HG03457 (cell line): ENCODE measurements at regions not wholly inside any gene's neighbourhood (a gene's known extent, or its start where the extent isn't known, plus 50 kb on each side); places are given as distances from the start of the nearest gene placed in this dataset.
"Not testable (repeated sequence)": the region's sequence is repeated elsewhere in the genome, so short reads cannot be mapped to it uniquely, and the experiment has no call there.

Experiments
- ATAC-seq: cut with Tn5 transposase; IDR thresholded peaks from one replicate; pipeline ENCODE4 v1.9.1; 2021; ENCODE audit warnings: moderate number of reproducible peaks; ENCODE audit not compliant: unreplicated experiment

GRCh38 chr10:119996944-119997343 is 104.4 kb downstream of the SEC23IP start:
- ATAC-seq: no peak

GRCh38 chr10:119997429-119997828 is 104.9 kb downstream of the SEC23IP start:
- no peak for ATAC-seq

- no peak for ATAC-seq
Measured at GRCh38 chr10:120002785-120003184, 110.3 kb downstream of the SEC23IP start.

- no peak for ATAC-seq
Measured at GRCh38 chr10:120005207-120006201, 113.0 kb downstream of the SEC23IP start.

GRCh38 chr10:120007261-120007660 is 114.7 kb downstream of the SEC23IP start:
- ATAC-seq: no peak

GRCh38 chr10:120011359-120012130 is 119.0 kb downstream of the SEC23IP start:
- ATAC-seq: no peak

- no peak for ATAC-seq
Measured at GRCh38 chr10:120012131-120012400, 119.5 kb downstream of the SEC23IP start.

- ATAC-seq: no peak
Measured at GRCh38 chr10:120012566-120012965, 120.0 kb downstream of the SEC23IP start.

- no peak for ATAC-seq
Measured at GRCh38 chr10:120014031-120014430, 121.5 kb downstream of the SEC23IP start.

GRCh38 chr10:120015064-120015463 is 122.5 kb downstream of the SEC23IP start:
- ATAC-seq: no peak

- no peak for ATAC-seq
Measured at GRCh38 chr10:120016906-120017305, 124.4 kb downstream of the SEC23IP start.

- no peak for ATAC-seq
Measured at GRCh38 chr10:120017733-120018417, 125.3 kb downstream of the SEC23IP start.

- no peak for ATAC-seq
Measured at GRCh38 chr10:120018695-120019094, 126.2 kb downstream of the SEC23IP start.

- ATAC-seq: no peak
Measured at GRCh38 chr10:120019568-120019967, 127.0 kb downstream of the SEC23IP start.

GRCh38 chr10:120022357-120022756 is 129.8 kb downstream of the SEC23IP start:
- ATAC-seq: no peak

GRCh38 chr10:120034236-120034635 is 141.7 kb downstream of the SEC23IP start:
- no peak for ATAC-seq

GRCh38 chr10:120039046-120039445 is 146.5 kb downstream of the SEC23IP start:
- ATAC-seq: no peak

- no peak for ATAC-seq
Measured at GRCh38 chr10:120039826-120040225, 147.3 kb downstream of the SEC23IP start.

- no peak for ATAC-seq
Measured at GRCh38 chr10:120041807-120042559, 149.5 kb downstream of the SEC23IP start.

- no peak for ATAC-seq
Measured at GRCh38 chr10:120042705-120043104, 150.2 kb downstream of the SEC23IP start.

- not testable (repeated sequence) for ATAC-seq
Measured at GRCh38 chr10:120047373-120047772, 154.8 kb downstream of the SEC23IP start.
